ENCODE measurements at regions not wholly inside any gene's neighbourhood (a gene's known extent, or its start where the extent isn't known, plus 50 kb on each side); places are given as distances from the start of the nearest gene placed in this dataset.

GRCh38 chr3:5464649-5465048, 277.1 kb downstream of the EDEM1 start:
- Histone ChIP-seq H3K27me3 (no peaks in the 10 kb centered on the region), H3K9ac (no peak overlapping the region), H3K4me3 (no peak overlapping the region), H3K36me3 (no peaks in the 10 kb centered on the region), H3K9me3 (replicated peaks in 1 of 11) (no peaks in the 10 kb centered on the region), H3K4me2 (peak overlapping the region in 3 of 11 experiments; percentile 19 to 77 (median 73); a peak in 6 of 22 replicates), H3K4me1 (peaks cover 0 to 37% (median 1%) of the 10 kb centered on the region in 10 experiments; a peak in 7 of 20 replicates), H3K27ac (peak overlapping the region in 3 of 11 experiments; percentile 19 to 47 (median 38); a peak in 3 of 22 replicates), H4K20me1 (no peaks in the 10 kb centered on the region)
- no peak for TF ChIP-seq Cebpa-rat (IDR thresholded peaks at IDR 0.05)

GRCh38 chr3:5465183-5465582, 277.7 kb downstream of the EDEM1 start:
- Histone ChIP-seq H4K20me1 (no peaks in the 10 kb centered on the region), H3K27me3 (no peaks in the 10 kb centered on the region), H3K4me2 (peak overlapping the region in 3 of 11 experiments; percentile 19 to 77 (median 73); a peak in 5 of 22 replicates), H3K36me3 (no peaks in the 10 kb centered on the region), H3K27ac (no peak overlapping the region), H3K9ac (no peak overlapping the region), H3K9me3 (replicated peaks in 1 of 11) (no peaks in the 10 kb centered on the region), H3K4me1 (peaks cover 0 to 37% (median 1%) of the 10 kb centered on the region in 10 experiments; a peak in 7 of 20 replicates), H3K4me3 (no peak overlapping the region)
- no peak for TF ChIP-seq Cebpa-rat (IDR thresholded peaks at IDR 0.05)

GRCh38 chr3:5466065-5466464, 278.6 kb downstream of the EDEM1 start:
- H4K20me1 ChIP-seq = no peaks in the 10 kb centered on the region
- H3K9me3 ChIP-seq (replicated peaks in 1 of 11) = no peaks in the 10 kb centered on the region
- no peak overlapping the region for H3K27ac ChIP-seq
- H3K9ac ChIP-seq = no peak overlapping the region
- no peaks in the 10 kb centered on the region for H3K27me3 ChIP-seq
- peaks cover 0 to 37% (median 1%) of the 10 kb centered on the region in 10 experiments; a peak in 7 of 20 replicates for H3K4me1 ChIP-seq
- no peak overlapping the region for H3K4me3 ChIP-seq
- peak overlapping the region in 3 of 11 experiments; percentile 1 to 77 (median 73); a peak in 2 of 22 replicates for H3K4me2 ChIP-seq
- no peaks in the 10 kb centered on the region for H3K36me3 ChIP-seq
- TF ChIP-seq Cebpa-rat (IDR thresholded peaks at IDR 0.05) = no peak

- H3K27me3 ChIP-seq = no peaks in the 10 kb centered on the region
- no peaks in the 10 kb centered on the region for H3K36me3 ChIP-seq
- H3K9ac ChIP-seq = no peak overlapping the region
- H4K20me1 ChIP-seq = no peaks in the 10 kb centered on the region
- no peak for TF ChIP-seq Cebpa-rat (IDR thresholded peaks at IDR 0.05)
- no peak overlapping the region for H3K27ac ChIP-seq
- peaks cover 0 to 37% (median 1%) of the 10 kb centered on the region in 10 experiments; a peak in 7 of 20 replicates for H3K4me1 ChIP-seq
- H3K4me2 ChIP-seq = peak overlapping the region in 2 of 11 experiments; percentile 1 to 10; a peak in 1 of 22 replicates
- H3K9me3 ChIP-seq (replicated peaks in 1 of 11) = no peaks in the 10 kb centered on the region
- no peak overlapping the region for H3K4me3 ChIP-seq
Measured at GRCh38 chr3:5466717-5467116, 279.2 kb downstream of the EDEM1 start.

GRCh38 chr3:5473471-5473870, 286.0 kb downstream of the EDEM1 start:
- Histone ChIP-seq H3K4me1 (no peaks in the 10 kb centered on the region), H3K4me3 (no peak overlapping the region), H3K9ac (no peak overlapping the region), H3K27me3 (no peaks in the 10 kb centered on the region), H3K36me3 (no peaks in the 10 kb centered on the region), H3K9me3 (replicated peaks in 1 of 11) (no peaks in the 10 kb centered on the region), H3K27ac (no peak overlapping the region), H4K20me1 (no peaks in the 10 kb centered on the region), H3K4me2 (no peak overlapping the region)
- no peak for TF ChIP-seq Cebpa-rat (IDR thresholded peaks at IDR 0.05)

- no peaks in the 10 kb centered on the region for H3K4me1 ChIP-seq
- no peak overlapping the region for H3K9ac ChIP-seq
- H3K27ac ChIP-seq = no peak overlapping the region
- H3K4me2 ChIP-seq = no peak overlapping the region
- no peaks in the 10 kb centered on the region for H3K27me3 ChIP-seq
- TF ChIP-seq Cebpa-rat (IDR thresholded peaks at IDR 0.05) = no peak
- H4K20me1 ChIP-seq = no peaks in the 10 kb centered on the region
- no peaks in the 10 kb centered on the region for H3K9me3 ChIP-seq (replicated peaks in 1 of 11)
- no peaks in the 10 kb centered on the region for H3K36me3 ChIP-seq
- no peak overlapping the region for H3K4me3 ChIP-seq
Measured at GRCh38 chr3:5476403-5476802, 288.9 kb downstream of the EDEM1 start.

GRCh38 chr3:5479229-5479799, 291.8 kb downstream of the EDEM1 start:
- H3K9ac ChIP-seq = no peak overlapping the region
- no peak for TF ChIP-seq Cebpa-rat (IDR thresholded peaks at IDR 0.05)
- no peaks in the 10 kb centered on the region for H3K4me1 ChIP-seq
- no peak overlapping the region for H3K4me3 ChIP-seq
- H3K27me3 ChIP-seq = no peaks in the 10 kb centered on the region
- H3K36me3 ChIP-seq = no peaks in the 10 kb centered on the region
- no peaks in the 10 kb centered on the region for H4K20me1 ChIP-seq
- no peak overlapping the region for H3K4me2 ChIP-seq
- no peaks in the 10 kb centered on the region for H3K9me3 ChIP-seq (replicated peaks in 1 of 11)
- H3K27ac ChIP-seq = no peak overlapping the region

GRCh38 chr3:5480190-5480589, 292.7 kb downstream of the EDEM1 start:
- H4K20me1 ChIP-seq = no peaks in the 10 kb centered on the region
- H3K9me3 ChIP-seq (replicated peaks in 1 of 11) = no peaks in the 10 kb centered on the region
- no peak overlapping the region for H3K27ac ChIP-seq
- H3K4me3 ChIP-seq = no peak overlapping the region
- H3K27me3 ChIP-seq = no peaks in the 10 kb centered on the region
- H3K4me1 ChIP-seq = no peaks in the 10 kb centered on the region
- no peak overlapping the region for H3K4me2 ChIP-seq
- TF ChIP-seq Cebpa-rat (IDR thresholded peaks at IDR 0.05) = no peak
- no peak overlapping the region for H3K9ac ChIP-seq
- H3K36me3 ChIP-seq = no peaks in the 10 kb centered on the region

GRCh38 chr3:5485427-5485826, 297.9 kb downstream of the EDEM1 start:
- Histone ChIP-seq H3K9me3 (replicated peaks in 1 of 11) (no peaks in the 10 kb centered on the region), H4K20me1 (no peaks in the 10 kb centered on the region), H3K4me2 (no peak overlapping the region), H3K36me3 (no peaks in the 10 kb centered on the region), H3K9ac (no peak overlapping the region), H3K27ac (no peak overlapping the region), H3K27me3 (no peaks in the 10 kb centered on the region), H3K4me3 (no peak overlapping the region), H3K4me1 (no peaks in the 10 kb centered on the region)
- TF ChIP-seq Cebpa-rat (IDR thresholded peaks at IDR 0.05) = no peak

GRCh38 chr3:5488771-5489170, 301.3 kb downstream of the EDEM1 start:
- no peaks in the 10 kb centered on the region for H3K36me3 ChIP-seq
- no peak overlapping the region for H3K27ac ChIP-seq
- no peak overlapping the region for H3K9ac ChIP-seq
- H3K4me2 ChIP-seq = no peak overlapping the region
- no peaks in the 10 kb centered on the region for H3K4me1 ChIP-seq
- no peaks in the 10 kb centered on the region for H3K9me3 ChIP-seq (replicated peaks in 1 of 11)
- H3K27me3 ChIP-seq = no peaks in the 10 kb centered on the region
- no peak for TF ChIP-seq Cebpa-rat (IDR thresholded peaks at IDR 0.05)
- H4K20me1 ChIP-seq = no peaks in the 10 kb centered on the region
- no peak overlapping the region for H3K4me3 ChIP-seq

Data from BLaER1 treated with 17β-estradiol and CSF1 and Interleukin-3, amounts not matched to agents 10 nM and 100 nM (cell line).